Fibroblast of lung (primary cell): ENCODE measurements at regions not wholly inside any gene's neighbourhood (a gene's known extent, or its start where the extent isn't known, plus 50 kb on each side); places are given as distances from the start of the nearest gene placed in this dataset.

Source experiments
- DNase-seq, 2 donors: peaks; one replicate each; pipeline versions ENCODE4 v3.0.0 to v3.0.0-alpha.2; 2010; ENCODE audit warnings: low read depth in 2 of 2
- H2AFZ ChIP-seq: 2 replicates; pipeline ENCODE4 v1.5.1; 2012; ENCODE audit warnings: low read length, control low read depth, inconsistent platforms
- H3K27ac ChIP-seq: 2 replicates; pipeline ENCODE4 v1.5.1; 2011; ENCODE audit warnings: low read length, control low read depth; ENCODE audit not compliant: insufficient read depth
- H3K27me3 ChIP-seq: 2 replicates; pipeline ENCODE4 v1.5.1; 2011; ENCODE audit warnings: mild to moderate bottlenecking, low read length; ENCODE audit not compliant: control insufficient read depth, insufficient read depth
- H3K36me3 ChIP-seq: 2 replicates; pipeline ENCODE4 v1.5.1; 2011; ENCODE audit warnings: low read length; ENCODE audit not compliant: control insufficient read depth, insufficient read depth
- H3K4me1 ChIP-seq: 2 replicates; pipeline ENCODE4 v1.5.1; 2011; ENCODE audit warnings: low read length; ENCODE audit not compliant: control insufficient read depth, insufficient read depth; ENCODE audit errors: extremely low read depth
- H3K4me2 ChIP-seq: 2 replicates; pipeline ENCODE4 v1.5.1; 2011; ENCODE audit warnings: low read length, control low read depth; ENCODE audit not compliant: insufficient read depth; ENCODE audit errors: extremely low read depth
- H3K4me3 ChIP-seq, 4 experiments: fragments of 200-600 bp in 1 of 4; sonication (generic) in 1 of 4; replicated peaks in 1 of 4; 2 replicates each; pipeline ENCODE4 v1.5.1; 2011 to 2016; ENCODE audit warnings: low read length in 4 of 4, low read depth in 3 of 4, mild to moderate bottlenecking in 3 of 4, control low read depth in 2 of 4, inconsistent platforms in 1 of 4, mixed read lengths in 1 of 4; ENCODE audit not compliant: insufficient read depth in 1 of 4; ENCODE audit errors: control extremely low read depth in 1 of 4
- H3K79me2 ChIP-seq: 2 replicates; pipeline ENCODE4 v1.5.1; 2012; ENCODE audit warnings: mild to moderate bottlenecking, low read length, inconsistent platforms; ENCODE audit not compliant: control insufficient read depth, insufficient read depth
- H3K9ac ChIP-seq: 2 replicates; pipeline ENCODE4 v1.5.1; 2011; ENCODE audit warnings: mild to moderate bottlenecking, low read length, control low read depth; ENCODE audit not compliant: insufficient read depth
- H3K9me3 ChIP-seq: 2 replicates; pipeline ENCODE4 v1.5.1; 2012; ENCODE audit warnings: low read depth, low read length; ENCODE audit not compliant: control insufficient read depth, insufficient read depth
- H4K20me1 ChIP-seq: 2 replicates; pipeline ENCODE4 v1.5.1; 2011; ENCODE audit warnings: low read length; ENCODE audit not compliant: control insufficient read depth, insufficient read depth; ENCODE audit errors: extremely low read depth
- CTCF ChIP-seq, 2 donors: IDR thresholded peaks in 1 of 2; conservative IDR thresholded peaks in 1 of 2; 1 replicate in 1 of 2; 2 replicates in 1 of 2; pipeline ENCODE4 v1.5.1; 2011 to 2012; ENCODE audit warnings: low read length in 2 of 2, control low read depth in 1 of 2, inconsistent platforms in 1 of 2, low read depth in 1 of 2, mild to moderate bottlenecking in 1 of 2
- EZH2 ChIP-seq: IDR thresholded peaks from 2 replicates; pipeline ENCODE4 v1.5.1; 2012; ENCODE audit warnings: low read length, control low read depth, mild to moderate bottlenecking; ENCODE audit errors: missing control alignments

GRCh38 chr2:207356567-207356966 lies 173.2 kb upstream of the CREB1 start:
- H3K27me3 ChIP-seq: no peaks in the 10 kb centered on the region
- H3K27ac ChIP-seq: no peak overlapping the region
- H3K4me3 ChIP-seq: no peak overlapping the region

GRCh38 chr2:207357216-207357615 lies 172.5 kb upstream of the CREB1 start:
- Histone ChIP-seq H3K27ac (no peak overlapping the region), H3K9ac (no peak overlapping the region)

More at GRCh38 chr2:207356567-207356966, 173.2 kb upstream of the CREB1 start:
- Histone ChIP-seq H3K9ac (no peak overlapping the region), H3K4me1 (no peaks in the 10 kb centered on the region), H3K79me2 (no peaks in the 10 kb centered on the region), H3K9me3 (no peaks in the 10 kb centered on the region), H3K36me3 (no peaks in the 10 kb centered on the region), H3K4me2 (no peak overlapping the region), H2AFZ (no peak overlapping the region), H4K20me1 (no peaks in the 10 kb centered on the region)
- TF ChIP-seq EZH2 (no peak), CTCF (conservative IDR thresholded peaks at IDR 0.05 in 1 of 2, IDR thresholded peaks at IDR 0.05 in 1 of 2; ENCODE audit: low read depth in 1 of 2, low read length in 2 of 2) (no peak)
- no peak for DNase-seq

GRCh38 chr2:207362716-207363115 lies 167.0 kb upstream of the CREB1 start:
- Histone ChIP-seq H3K27ac (no peak overlapping the region), H3K79me2 (no peaks in the 10 kb centered on the region), H3K9ac (no peak overlapping the region), H3K4me3 (no peak overlapping the region), H3K4me2 (no peak overlapping the region), H3K9me3 (no peaks in the 10 kb centered on the region), H2AFZ (no peak overlapping the region), H4K20me1 (no peaks in the 10 kb centered on the region), H3K4me1 (no peaks in the 10 kb centered on the region), H3K27me3 (no peaks in the 10 kb centered on the region), H3K36me3 (no peaks in the 10 kb centered on the region)
- no peak for DNase-seq
- no peak for TF ChIP-seq EZH2
- no peak for TF ChIP-seq CTCF (conservative IDR thresholded peaks at IDR 0.05 in 1 of 2, IDR thresholded peaks at IDR 0.05 in 1 of 2; ENCODE audit: low read depth in 1 of 2, low read length in 2 of 2)

More at GRCh38 chr2:207357216-207357615, 172.5 kb upstream of the CREB1 start:
- no peak overlapping the region for H3K4me3 ChIP-seq
- H2AFZ ChIP-seq: no peak overlapping the region
- no peaks in the 10 kb centered on the region for H4K20me1 ChIP-seq
- no peaks in the 10 kb centered on the region for H3K9me3 ChIP-seq
- no peak for DNase-seq
- TF ChIP-seq CTCF (conservative IDR thresholded peaks at IDR 0.05 in 1 of 2, IDR thresholded peaks at IDR 0.05 in 1 of 2; ENCODE audit: low read depth in 1 of 2, low read length in 2 of 2): no peak
- TF ChIP-seq EZH2: no peak
- no peak overlapping the region for H3K4me2 ChIP-seq
- no peaks in the 10 kb centered on the region for H3K36me3 ChIP-seq
- H3K27me3 ChIP-seq: no peaks in the 10 kb centered on the region
- H3K79me2 ChIP-seq: no peaks in the 10 kb centered on the region
- no peaks in the 10 kb centered on the region for H3K4me1 ChIP-seq
